PC-3 (cell line): ENCODE measurements at regions not wholly inside any gene's neighbourhood (a gene's known extent, or its start where the extent isn't known, plus 50 kb on each side); places are given as distances from the start of the nearest gene placed in this dataset.

Experiments used
- ATAC-seq: fragments of 200-7000 bp; cut with Tn5 transposase; 2 replicates; pipeline ENCODE4 v1.9.1; 2020; ENCODE audit warnings: mild to moderate bottlenecking, moderate library complexity
- BruUV-seq: library from RNA; stranded (reverse); fragments of 400-500 nt; replicated peaks from 2 replicates; lab custom pipeline; 2021; lab: Mats Ljungman, UMichigan
- CTCF ChIA-PET: fragments of 300-600 bp; sonication (Branson Sonifier 250); formaldehyde crosslinking; loops from one replicate; lab custom pipeline; 2022; ENCODE audit warnings: antibody characterized with exemption; lab: Charles Lee
- POLR2A ChIA-PET: fragments of 300-600 bp; sonication (Branson Sonifier 250); formaldehyde crosslinking; loops from one replicate; lab custom pipeline; 2022; ENCODE audit warnings: antibody characterized with exemption; ENCODE audit not compliant: unreplicated experiment; lab: Charles Lee
- DNase-seq: peaks from one replicate; pipeline ENCODE4 v3.0.0-alpha.2; 2015
- H2AFZ ChIP-seq: fragments of 300-600 bp; sonication (generic); 2 replicates; pipeline ENCODE4 v1.6.0; 2016; ENCODE audit warnings: antibody characterized with exemption, low read length
- H3F3A ChIP-seq: fragments of 300-600 bp; sonication (generic); one replicate; pipeline ENCODE4 v1.6.0; 2017; ENCODE audit warnings: antibody characterized with exemption, low read length, control low read depth, mild to moderate bottlenecking; ENCODE audit not compliant: unreplicated experiment
- H3K27ac ChIP-seq: fragments of 300-600 bp; sonication (generic); 2 replicates; pipeline ENCODE4 v1.5.1; 2016; ENCODE audit warnings: mild to moderate bottlenecking, low read length
- H3K27me3 ChIP-seq: fragments of 300-600 bp; sonication (generic); 2 replicates; pipeline ENCODE4 v1.6.1; 2016; ENCODE audit warnings: low read length, mixed read lengths
- H3K36me3 ChIP-seq: fragments of 300-600 bp; sonication (generic); 2 replicates; pipeline ENCODE4 v1.6.1; 2016; ENCODE audit warnings: low read depth, mixed run types, low read length, mixed read lengths
- H3K4me1 ChIP-seq: fragments of 300-600 bp; sonication (generic); 2 replicates; pipeline ENCODE4 v1.5.1; 2016; ENCODE audit warnings: low read length; ENCODE audit not compliant: insufficient read depth
- H3K4me2 ChIP-seq: fragments of 300-600 bp; sonication (generic); 2 replicates; pipeline ENCODE4 v1.6.0; 2016; ENCODE audit warnings: low read length
- H3K4me3 ChIP-seq: fragments of 300-600 bp; sonication (generic); 2 replicates; pipeline ENCODE4 v1.5.1; 2016; ENCODE audit warnings: mild to moderate bottlenecking, low read length, mixed read lengths
- H3K79me2 ChIP-seq: fragments of 300-600 bp; sonication (generic); 2 replicates; pipeline ENCODE4 v1.6.1; 2017; ENCODE audit warnings: low read length, mixed read lengths
- H3K9ac ChIP-seq: fragments of 300-600 bp; sonication (generic); 2 replicates; pipeline ENCODE4 v1.6.0; 2016; ENCODE audit warnings: mild to moderate bottlenecking, low read length
- H3K9me2 ChIP-seq: fragments of 300-600 bp; sonication (generic); replicated peaks from 2 replicates; pipeline ENCODE4 v1.6.1; 2016; ENCODE audit warnings: mixed run types, low read length, mixed read lengths
- H3K9me3 ChIP-seq: fragments of 300-600 bp; sonication (generic); 2 replicates; pipeline ENCODE4 v1.6.1; 2016; ENCODE audit warnings: low read length, mixed read lengths
- H4K20me1 ChIP-seq: fragments of 300-600 bp; sonication (generic); 2 replicates; pipeline ENCODE4 v1.6.1; 2016; ENCODE audit warnings: low read length, mixed read lengths
- CTCF ChIP-seq: fragments of 300-600 bp; sonication (generic); conservative IDR thresholded peaks from 2 replicates; pipeline ENCODE4 v1.5.1; 2017; ENCODE audit warnings: antibody characterized with exemption, low read depth, mild to moderate bottlenecking, low read length
- EZH2 ChIP-seq: fragments of 300-600 bp; sonication (generic); IDR thresholded peaks from one replicate; pipeline ENCODE4 v1.6.1; 2017; ENCODE audit warnings: antibody characterized with exemption, mild to moderate bottlenecking, low read length; ENCODE audit not compliant: unreplicated experiment
- EZH2phosphoT487 ChIP-seq: fragments of 300-600 bp; sonication (generic); IDR thresholded peaks from 2 replicates; pipeline ENCODE4 v1.6.1; 2018; ENCODE audit warnings: mild to moderate bottlenecking, antibody characterized with exemption, low read length, borderline replicate concordance
- intact Hi-C: fragments of 100-400 bp; cut with micrococcal nuclease; formaldehyde crosslinking; loops from 2 replicates; pipeline ENCODE4 v1.9.0; 2023

GRCh38 chr6:142637624-142638351, 307.2 kb downstream of the HIVEP2 start:
- DNase-seq, result no peak
- intact Hi-C loops, result no loop called here
- ChIA-PET CTCF (no interaction called here), POLR2A (interaction anchor here (0.6 kb wide), 1 partner anchor 11 kb away, joined by 3 read pairs; no protein-coding TSS in a partner anchor)
- Histone ChIP-seq H4K20me1 (no peaks in the 10 kb centered on the region), H3K9me2 (no peaks in the 10 kb centered on the region), H3K4me1 (peaks cover 10% of the 10 kb centered on the region), H2AFZ (no peak overlapping the region), H3K4me2 (no peak overlapping the region), H3F3A (no peaks in the 10 kb centered on the region), H3K27me3 (no peaks in the 10 kb centered on the region), H3K4me3 (no peak overlapping the region), H3K79me2 (no peaks in the 10 kb centered on the region), H3K9me3 (no peaks in the 10 kb centered on the region), H3K9ac (no peak overlapping the region), H3K36me3 (no peaks in the 10 kb centered on the region), H3K27ac (no peak overlapping the region)
- TF ChIP-seq EZH2phosphoT487 (no peak), CTCF (no peak), EZH2 (no peak)
- ATAC-seq, result peak; percentile 29; the same call in 1 of the 2 replicates
- no TSS peak for BruUV-seq

GRCh38 chr6:142642651-142643050, 302.3 kb downstream of the HIVEP2 start:
- no peaks in the 10 kb centered on the region for H3K79me2 ChIP-seq
- no peak overlapping the region for H2AFZ ChIP-seq
- H3K4me1 ChIP-seq, result no peaks in the 10 kb centered on the region
- no peak overlapping the region for H3K4me2 ChIP-seq
- H3K27me3 ChIP-seq, result no peaks in the 10 kb centered on the region
- DNase-seq (no peak), ATAC-seq (peak; percentile 51; the same call in 1 of the 2 replicates)
- no peaks in the 10 kb centered on the region for H3K9me3 ChIP-seq
- intact Hi-C loops, result no loop called here
- H3K36me3 ChIP-seq, result no peaks in the 10 kb centered on the region
- ChIA-PET CTCF (no interaction called here), POLR2A (no interaction called here)
- TF ChIP-seq CTCF, result no peak
- no peak for TF ChIP-seq EZH2
- no peak for TF ChIP-seq EZH2phosphoT487
- no peaks in the 10 kb centered on the region for H3F3A ChIP-seq
- H4K20me1 ChIP-seq, result no peaks in the 10 kb centered on the region
- H3K4me3 ChIP-seq, result no peak overlapping the region
- no peaks in the 10 kb centered on the region for H3K9me2 ChIP-seq
- no peak overlapping the region for H3K27ac ChIP-seq
- no peak overlapping the region for H3K9ac ChIP-seq
- BruUV-seq, result no TSS peak

- TF ChIP-seq CTCF (no peak), EZH2phosphoT487 (no peak), EZH2 (no peak)
- ATAC-seq, result no peak
- Histone ChIP-seq H3K9me3 (no peaks in the 10 kb centered on the region), H3K27me3 (no peaks in the 10 kb centered on the region), H3K4me2 (no peak overlapping the region), H3K9me2 (no peaks in the 10 kb centered on the region), H3F3A (no peaks in the 10 kb centered on the region), H3K27ac (no peak overlapping the region), H3K79me2 (no peaks in the 10 kb centered on the region), H2AFZ (no peak overlapping the region), H4K20me1 (no peaks in the 10 kb centered on the region), H3K36me3 (no peaks in the 10 kb centered on the region), H3K4me3 (no peak overlapping the region), H3K9ac (no peak overlapping the region), H3K4me1 (no peaks in the 10 kb centered on the region)
- intact Hi-C loops, result no loop called here
- ChIA-PET POLR2A (no interaction called here), CTCF (no interaction called here)
- no TSS peak for BruUV-seq
- no peak for DNase-seq
Observed at GRCh38 chr6:142644866-142645265, 300.1 kb downstream of the HIVEP2 start.
